CD4-positive, alpha-beta T cell treated with Interferon alpha-2 for 1 hour (primary cell): ENCODE measurements at regions not wholly inside any gene's neighbourhood (a gene's known extent, or its start where the extent isn't known, plus 50 kb on each side); places are given as distances from the start of the nearest gene placed in this dataset.
"Not testable (repeated sequence)": the region's sequence is repeated elsewhere in the genome, so short reads cannot be mapped to it uniquely, and the experiment has no call there.

Experiments
- DNase-seq, 2 donors: peaks; one replicate each; pipeline ENCODE4 v3.0.0-alpha.2; 2020 to 2022

DNA sequence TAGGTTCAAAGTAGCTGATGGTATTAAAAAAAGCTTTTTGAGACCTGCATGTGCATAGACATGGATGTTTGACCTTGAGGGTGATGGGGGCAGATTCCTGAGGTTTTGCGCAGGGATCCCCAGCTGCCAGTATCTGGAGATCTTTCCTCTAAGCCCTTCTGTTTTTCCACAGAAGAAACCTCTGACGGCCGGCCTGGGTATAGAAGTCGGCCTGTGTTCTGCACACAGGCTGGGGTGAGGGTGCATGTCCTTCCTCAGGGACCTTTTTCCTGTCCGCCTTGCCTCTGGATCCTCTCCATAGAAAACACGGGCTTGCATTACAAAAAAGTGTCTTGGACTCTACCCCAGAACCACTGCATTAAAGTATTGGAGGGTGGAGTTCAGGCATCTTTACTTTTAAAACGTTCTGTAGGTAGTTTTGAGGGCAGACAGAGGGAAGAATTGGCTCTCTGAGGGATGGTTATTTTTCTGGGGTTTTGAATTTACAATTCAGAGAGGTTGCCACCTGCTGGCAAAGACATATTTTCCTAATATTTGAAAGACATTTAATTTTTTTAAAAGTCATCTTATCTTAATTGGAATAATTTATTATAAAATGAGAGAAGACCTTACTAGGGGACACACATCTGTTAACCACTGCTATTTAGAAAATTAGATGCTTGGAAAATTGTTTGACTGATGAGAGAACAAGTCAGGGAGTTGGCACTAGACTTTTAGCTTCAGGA, 350.6 kb downstream of the DCDC2C start:
- no peak for DNase-seq

DNA sequence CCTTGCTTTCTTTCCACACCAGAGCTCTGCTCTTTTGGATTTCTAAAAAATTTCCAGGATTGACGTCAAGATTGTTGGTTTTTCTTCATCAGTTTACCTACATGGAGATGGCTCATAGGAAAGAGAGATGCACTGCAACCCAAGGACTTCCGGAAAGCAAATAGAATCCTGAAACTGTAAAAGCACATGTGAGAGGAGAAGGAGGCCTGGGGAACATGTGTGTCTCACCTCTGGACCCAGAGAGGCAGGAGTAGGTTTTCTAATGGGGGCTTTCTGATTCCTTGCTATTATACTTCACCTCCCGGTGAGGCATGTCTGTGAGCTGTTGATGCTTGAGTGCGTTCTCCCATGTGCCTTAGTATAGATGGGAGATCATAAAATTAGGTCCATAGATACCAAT, 362.8 kb downstream of the DCDC2C start:
- no peak for DNase-seq

DNA sequence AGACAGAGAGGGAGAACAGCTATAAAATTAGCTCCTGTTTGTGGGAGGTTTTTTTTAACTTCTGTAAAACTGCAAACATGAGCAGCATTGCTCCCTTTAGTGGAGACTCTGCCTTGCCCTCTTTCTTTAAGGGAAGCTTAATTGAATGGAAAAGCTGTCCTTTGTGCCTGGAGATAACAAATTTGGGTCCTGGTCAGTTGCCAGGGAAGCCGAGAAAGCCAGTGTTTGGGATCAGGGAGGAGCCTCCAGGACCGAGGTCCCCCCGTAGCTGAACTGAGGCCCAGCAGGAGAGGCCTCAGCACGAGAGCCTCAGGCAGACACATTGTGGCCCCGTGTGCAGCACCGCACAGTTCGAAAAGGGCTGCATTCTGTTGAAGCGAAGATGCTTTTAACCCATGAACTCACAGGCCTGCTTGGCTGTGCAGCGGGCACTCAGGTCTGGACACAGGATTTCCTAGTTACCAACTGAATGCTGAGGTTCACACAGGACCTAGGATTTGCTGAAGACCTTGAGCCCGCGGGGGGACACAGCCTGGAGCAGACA, 369.7 kb downstream of the DCDC2C start:
- DNase-seq, result no peak

DNA sequence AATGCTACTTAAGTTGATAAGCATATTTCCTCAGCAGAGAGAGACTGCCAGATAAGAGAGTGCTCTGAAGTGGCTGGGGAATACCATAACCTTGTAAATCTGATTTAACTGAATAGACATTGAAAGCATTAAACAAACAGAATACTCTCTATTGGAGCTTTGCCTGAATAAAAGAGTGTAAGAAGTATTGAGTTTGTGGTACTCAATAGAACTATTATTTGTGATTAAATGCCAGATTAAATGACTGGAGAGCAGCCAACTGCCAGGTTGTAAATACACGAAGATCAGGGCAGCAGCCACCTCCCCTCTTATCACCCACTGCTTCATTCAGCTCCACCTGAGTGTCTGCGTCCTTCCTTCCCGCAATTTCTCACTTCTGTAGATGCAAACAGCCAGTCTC, 373.6 kb downstream of the DCDC2C start:
- DNase-seq, result no peak

DNA sequence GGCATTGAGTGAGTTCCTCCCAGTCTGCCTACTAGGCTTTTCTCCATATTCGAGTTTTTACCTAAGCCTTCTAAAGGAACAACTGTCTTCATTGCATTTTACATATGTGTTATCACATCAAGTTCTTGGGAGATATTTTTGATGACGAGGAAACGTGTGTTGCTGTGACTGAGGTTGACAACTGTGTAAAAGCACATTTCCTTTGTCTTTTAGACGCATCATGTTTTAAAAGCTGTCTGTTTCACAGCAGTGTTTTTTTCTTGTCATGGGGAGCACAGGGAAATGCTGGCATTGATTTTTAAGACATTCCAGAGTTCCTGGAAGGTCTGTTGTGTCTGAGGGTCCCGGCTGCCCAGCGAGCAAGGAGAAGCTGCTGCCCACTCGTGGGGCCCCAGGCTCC, 381.8 kb downstream of the DCDC2C start:
- DNase-seq, result no peak

DNA sequence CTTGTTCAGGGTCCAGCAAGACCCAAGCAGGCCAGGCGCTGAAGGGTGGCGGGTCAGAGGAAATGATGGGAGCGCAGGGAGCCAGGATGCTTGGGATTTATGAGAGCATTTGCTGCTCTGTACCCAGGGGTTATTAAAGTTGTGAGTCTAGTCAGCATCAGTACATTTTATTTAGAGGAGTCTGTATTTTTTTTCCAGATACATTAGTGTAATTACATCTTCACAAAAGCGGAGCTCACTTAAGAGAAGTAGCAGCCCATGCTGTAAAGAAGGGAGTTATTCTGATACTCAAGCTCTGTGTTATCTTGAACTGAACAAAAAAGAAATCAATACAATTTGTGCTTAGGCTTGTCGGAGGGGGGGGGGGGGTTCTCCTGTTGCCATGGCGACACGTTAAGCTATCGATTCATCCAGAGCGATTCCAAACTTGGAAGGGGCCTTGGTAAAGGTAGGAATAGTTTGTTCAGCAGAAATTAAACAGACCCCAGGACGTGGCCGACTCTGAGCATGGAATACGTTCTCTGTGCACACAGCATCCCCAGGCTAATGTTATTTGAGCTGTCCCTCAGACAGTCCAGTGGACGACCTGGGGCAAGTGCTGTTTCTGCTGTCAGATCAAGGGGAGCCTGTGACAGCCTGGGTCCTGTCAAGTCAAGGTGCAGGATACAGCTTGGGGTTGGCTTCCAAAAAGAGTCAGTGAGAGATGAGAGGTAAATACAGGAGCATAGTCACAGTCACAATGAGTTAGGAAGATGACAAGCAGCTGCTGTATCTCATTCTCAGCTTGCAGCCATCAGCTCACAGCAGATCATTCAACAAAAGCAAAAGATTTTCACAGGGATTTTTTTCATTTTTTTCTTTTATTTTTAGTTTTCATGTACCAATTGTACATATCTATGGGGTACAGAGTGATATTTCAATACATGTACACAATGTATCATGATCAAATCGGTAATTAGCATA, 387.6 kb downstream of the DCDC2C start:
- no peak for DNase-seq

DNA sequence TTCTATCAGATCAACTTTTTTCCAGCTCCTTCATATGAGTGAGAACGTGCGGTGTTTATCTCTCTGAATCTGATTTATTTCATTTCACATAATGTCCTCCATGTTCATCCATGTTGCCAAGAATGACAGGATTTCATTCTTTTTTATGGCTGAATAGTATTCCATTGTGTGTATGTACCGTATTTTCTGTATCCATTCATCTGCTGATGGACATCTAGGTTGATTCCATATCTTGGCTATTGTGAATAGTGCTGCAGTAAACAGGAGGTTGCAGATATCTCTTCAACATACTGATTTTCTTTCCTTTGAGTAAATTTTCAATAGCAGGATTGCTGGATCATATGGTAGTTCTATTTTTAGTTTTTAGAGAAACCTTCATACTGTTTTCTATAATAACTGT, 388.5 kb downstream of the DCDC2C start:
- DNase-seq, result no peak

DNA sequence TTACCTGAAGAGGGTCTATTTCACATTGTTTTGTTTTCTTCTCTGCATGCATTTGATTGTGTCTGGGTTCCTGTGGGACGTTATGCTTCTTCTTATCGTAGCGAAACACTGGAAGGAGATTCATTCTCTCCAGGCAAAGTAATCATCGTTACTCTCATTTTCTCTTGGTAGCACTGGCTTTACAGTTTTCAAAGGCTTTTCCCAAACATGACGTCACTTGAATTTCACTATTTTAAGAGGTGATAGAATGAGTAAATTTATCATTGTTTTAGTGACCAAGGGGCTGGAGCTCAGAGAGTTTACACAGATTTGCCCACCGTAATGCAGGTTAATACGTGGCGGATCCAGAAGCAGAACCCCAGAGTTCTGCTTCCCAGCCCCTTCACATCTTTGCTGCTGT, 391.4 kb downstream of the DCDC2C start:
- DNase-seq, result no peak

DNA sequence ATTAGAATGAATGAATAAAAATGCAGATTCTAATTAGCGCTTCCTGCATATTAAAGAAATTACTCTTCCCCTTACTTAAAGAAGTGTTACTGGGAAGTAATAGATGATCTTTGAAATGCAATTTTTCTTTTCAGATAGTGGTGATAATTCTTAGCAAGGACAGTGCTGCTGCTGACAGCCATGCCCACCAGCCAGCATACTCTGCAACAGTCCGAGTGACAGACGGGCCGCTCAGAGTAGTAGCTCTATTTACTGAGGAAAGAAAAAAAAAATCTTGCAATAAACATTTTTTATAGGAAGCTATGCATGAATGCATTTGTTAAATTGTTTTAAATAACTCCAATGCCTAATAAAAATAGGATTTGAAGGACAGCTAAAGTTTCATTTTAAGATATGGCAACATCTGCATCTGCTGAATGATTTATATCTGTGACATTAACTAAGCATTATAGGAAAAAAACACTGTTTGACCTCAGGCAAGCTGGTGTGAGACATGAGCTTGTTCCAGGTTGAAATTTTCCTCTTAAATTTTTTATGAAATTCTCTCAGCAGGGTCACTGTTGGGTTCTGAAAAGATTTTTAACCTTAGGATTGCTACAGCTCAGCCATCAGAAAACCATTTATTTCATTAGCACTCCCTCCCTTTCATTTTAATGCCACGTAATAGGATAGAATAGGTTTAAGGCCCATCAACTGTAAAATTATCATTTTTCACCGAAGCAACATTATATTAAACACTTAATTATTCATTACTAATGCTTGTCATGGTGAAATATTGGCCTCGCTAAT, 393.8 kb downstream of the DCDC2C start:
- DNase-seq, result no peak

DNA sequence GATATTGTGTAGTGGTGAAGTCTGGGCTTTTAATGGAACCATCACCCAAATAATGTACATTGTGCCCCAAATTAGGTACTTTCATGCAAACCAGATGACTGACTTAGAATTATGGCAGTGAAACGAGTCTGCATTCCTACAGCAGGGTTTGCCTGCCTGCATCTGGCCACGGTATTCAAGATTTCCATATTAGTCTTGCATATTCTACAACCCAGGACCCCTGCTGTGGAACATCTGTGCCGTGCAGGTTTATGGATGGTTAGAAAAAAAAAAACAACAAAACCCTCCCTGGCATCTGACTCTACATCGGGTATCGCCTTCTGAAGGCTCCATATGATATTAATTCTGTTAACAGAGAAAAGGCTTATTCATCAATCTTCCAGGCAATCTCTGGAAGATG, 394.8 kb downstream of the DCDC2C start:
- DNase-seq, result no peak

DNA sequence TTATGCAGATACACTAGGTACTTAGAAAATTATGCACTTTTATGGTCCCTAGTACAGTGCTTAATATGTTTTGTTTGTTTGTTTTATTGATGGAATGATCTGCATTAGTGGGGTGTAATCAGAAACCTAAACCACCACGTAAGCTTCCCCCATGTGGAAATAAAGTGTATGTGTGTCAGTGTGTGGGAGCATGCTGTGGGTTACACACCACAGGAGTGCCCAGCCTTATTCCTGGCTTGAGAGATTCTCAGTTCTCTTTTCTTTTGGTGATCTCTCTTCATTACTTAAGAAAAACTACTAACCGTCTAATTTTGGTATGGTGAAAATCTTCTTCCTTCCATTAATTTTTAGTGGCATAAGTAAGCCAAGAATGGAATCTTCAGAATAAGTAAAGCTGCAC, 398.6 kb downstream of the DCDC2C start:
- DNase-seq, result no peak

DNA sequence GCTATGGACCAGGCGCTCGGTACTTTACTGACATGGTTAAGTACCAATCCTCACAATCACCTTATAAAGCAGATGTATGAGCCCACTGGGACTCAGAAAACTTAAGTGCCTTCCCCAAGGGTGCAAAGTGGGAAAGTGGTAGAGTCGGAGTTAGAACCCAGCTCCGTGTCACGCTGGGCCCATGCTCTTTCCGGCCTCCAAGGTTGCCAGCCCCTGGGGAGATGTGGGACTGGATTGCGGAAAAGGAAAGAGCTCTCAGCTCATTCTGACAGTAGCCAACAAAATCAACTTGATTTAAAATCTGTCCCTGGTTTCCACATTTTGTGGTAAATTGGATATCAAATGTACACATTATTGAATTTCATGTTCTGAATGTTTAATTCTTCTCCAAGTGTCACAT, 403.8 kb downstream of the DCDC2C start:
- DNase-seq, result no peak

DNA sequence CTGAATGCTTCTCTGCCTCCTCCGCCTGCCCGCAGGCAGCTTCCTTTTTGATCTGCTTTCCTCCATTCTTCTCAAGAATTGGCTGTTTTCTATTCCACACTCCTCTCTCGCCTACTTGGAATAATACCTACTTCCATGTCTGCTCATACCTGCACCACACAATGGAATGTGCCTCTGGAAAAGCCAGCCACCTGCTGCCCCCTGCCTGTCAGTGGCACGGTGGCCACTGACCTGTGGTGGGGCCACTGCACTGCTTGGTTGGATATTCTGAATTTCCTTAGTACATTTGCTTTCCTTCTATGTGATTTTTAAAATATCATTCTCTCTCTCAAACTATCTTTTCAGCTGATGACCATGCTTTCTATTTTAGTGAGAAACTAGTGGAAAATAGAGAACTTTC, 406.9 kb downstream of the DCDC2C start:
- no peak for DNase-seq

DNA sequence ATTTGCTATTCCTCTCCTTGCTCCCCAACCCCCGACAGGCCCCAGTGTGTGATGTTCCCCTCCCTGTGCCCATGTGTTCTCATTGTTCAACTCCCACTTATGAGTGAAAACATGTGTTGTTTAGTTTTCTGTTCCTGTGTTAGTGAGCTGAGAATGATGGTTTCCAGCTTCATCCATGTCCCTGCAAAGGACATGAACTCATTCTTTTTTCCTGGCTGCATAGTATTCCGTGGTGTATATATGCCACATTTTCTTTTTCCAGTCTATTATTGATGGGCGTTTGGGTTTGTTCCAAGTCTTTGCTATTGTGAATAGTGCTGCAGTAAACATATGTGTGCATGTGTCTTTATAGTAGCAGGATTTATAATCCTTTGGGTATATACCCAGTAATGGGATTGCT, 412.1 kb downstream of the DCDC2C start:
- DNase-seq, result not testable (repeated sequence)

DNA sequence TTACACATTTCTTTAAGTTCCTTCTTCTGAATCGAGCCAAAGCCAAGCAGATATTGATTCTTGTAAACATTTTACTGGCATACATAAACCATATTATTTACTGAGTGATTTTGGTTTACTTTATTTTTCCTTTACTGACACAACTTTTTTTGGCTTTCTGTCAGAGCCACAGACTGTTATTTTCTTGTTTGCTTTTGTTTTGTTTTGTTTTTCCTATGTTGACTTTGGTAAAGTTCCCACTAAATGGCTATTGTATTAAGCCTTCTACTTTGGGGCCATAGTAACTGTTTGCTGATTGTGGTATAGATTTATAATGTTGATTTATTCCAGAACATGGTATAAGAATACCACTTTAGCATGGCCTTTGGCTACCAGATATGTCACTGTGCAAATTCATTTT, 419.4 kb downstream of the DCDC2C start:
- no peak for DNase-seq

DNA sequence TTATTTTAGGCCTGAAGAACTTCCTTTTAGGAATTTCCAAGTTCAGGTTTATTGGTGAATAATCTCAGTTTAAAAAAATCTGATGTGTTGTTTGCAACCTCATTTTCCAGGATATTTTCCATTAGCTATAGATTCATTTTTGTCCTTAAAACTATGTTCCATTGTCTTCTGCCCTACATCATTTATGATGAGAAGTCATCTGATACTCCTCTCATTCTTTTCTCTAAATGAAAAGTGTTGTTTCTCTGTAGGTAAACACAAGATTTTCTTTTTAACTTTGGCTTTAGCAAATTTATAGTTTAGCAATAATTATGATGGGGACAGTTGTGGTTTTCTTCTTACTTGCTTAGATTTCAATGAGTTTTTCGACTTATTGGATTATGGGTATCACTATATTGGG, 427.3 kb downstream of the DCDC2C start:
- DNase-seq, result no peak

DNA sequence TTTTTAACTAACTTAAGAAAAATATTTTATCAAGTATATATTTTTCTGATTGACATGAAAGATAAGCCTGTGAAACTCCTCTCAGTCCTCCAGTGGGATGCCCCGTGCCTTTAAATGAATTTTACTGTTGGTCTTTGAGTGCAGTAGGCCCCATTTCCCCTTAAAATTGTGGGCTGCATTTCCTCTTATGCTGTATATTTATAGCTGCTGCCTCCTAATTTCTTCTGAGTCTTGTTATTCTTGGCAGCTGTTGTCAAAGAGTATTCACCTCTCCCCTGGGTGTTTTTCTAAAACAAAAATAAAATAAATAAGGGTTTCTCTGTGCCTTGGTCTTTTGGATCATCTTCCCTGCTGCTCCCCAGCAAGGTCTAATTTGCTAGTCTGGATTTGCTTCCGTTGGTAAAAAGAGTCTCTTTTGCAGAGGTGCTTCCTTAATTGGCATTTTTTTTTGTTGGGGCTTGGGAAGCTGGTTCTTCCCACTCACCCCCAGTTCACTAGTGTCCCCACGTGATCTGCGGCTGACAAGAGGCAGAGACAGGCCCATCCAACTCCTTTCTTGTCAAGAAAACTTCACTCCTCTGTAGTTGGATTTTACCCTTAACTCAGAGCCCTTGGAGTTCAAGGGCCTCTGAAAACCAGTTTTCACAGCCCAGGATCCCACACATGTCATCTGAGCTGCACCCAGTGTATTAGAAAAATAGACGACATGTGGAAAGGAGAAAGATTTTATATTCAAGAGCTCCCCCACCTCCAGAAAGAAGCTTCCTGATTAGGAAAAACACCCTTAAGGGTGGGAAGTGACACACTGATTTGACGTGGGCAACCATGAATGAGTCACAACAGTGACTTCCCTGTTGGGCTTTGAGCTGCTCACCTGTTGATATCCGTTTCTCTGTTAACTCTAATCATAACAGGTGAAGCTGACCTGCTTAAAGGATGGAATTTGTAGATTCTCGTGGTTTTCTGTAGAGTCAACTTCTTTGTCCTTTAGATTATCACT, 431.5 kb downstream of the DCDC2C start:
- DNase-seq, result no peak

DNA sequence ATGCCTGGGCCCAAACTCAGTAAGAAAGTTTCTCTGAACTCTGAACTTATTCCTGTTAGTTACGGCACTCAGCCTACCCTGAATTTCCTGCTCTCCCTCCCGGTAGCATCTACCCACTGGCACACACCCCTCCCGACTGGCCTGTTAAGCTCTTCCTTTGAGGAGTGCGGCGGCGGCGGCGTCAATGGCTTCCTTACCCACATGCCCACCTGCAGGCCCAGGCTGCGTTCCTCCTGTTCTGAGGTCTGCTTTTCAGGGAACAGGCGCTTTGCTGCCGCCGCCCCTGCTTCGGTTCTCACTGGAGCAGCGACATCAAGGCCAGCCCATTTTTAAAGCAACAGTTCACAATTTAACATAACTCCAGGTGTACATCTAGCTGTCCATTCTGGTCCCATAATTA, 432.4 kb downstream of the DCDC2C start:
- DNase-seq, result no peak

DNA sequence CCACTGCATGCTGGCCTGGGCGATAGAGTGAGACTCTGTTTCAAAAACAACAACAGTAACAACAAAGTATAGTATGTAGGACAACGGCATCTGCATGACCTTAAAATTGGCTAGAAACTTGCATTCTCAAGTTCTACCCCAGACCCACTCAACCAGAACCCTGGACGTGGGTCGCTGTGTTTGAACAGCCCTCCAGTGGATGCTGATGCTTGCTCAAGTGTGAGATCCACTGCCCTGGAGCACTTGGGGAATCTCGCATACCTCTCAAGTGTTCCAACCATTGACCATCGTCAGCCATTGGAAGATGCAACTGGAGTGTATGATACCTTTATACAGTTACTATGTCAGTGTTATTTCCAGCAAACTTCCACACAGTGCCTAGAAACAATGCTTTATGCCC, 435.9 kb downstream of the DCDC2C start:
- DNase-seq, result no peak

DNA sequence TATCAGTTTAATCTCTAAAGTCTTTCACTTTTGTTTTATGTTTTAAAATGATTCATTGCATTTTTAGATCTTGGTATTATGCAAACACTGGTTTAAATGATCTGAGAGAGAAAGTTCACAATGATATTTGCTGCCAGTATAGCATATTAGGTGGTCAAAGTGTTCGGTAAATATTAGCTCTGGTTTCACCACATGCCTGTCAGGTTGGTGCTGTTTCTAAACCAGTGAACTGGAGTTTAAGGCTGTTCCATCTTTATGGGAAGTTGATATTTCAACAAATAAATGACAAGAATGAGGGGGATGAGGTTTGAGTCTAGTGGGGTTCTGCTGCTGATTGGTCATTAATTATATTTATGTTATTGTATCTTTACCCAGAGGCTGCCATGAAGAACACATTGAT, 436.4 kb downstream of the DCDC2C start:
- no peak for DNase-seq

DNA sequence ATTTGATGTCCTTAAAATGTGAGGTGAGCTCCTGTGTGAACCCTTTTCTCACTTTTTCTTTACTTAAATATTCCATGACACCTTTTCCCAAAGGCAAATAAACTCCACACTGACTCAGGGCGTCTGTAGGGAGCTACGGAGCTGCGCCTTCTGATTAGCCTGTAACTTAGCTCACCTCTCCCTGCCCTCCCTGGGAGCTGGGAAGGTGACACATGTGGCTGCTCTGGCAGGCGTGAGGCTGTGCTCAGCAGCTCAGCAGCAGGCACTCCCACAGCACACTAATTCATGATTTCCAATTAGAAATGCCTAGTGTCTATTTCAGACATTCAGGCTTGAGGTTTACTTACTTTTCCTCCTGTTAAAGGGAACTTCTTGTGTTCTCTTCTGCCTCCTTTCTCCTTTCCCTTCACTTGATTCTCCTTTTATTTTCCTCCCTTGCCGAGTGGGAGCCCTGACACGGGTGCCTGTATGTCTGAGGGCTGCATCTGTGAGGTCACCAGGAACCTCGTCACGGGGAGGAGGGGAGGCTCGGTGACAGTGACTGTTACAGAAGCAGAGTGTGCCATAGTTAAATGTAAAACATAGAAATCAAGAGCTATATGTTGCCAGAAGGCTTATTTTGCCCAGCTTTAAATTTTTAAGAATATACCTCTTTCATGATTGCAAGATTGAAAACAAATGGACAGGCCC, 437.1 kb downstream of the DCDC2C start:
- DNase-seq, result no peak
